ENCODE measurements at regions not wholly inside any gene's neighbourhood (a gene's known extent, or its start where the extent isn't known, plus 50 kb on each side); places are given as distances from the start of the nearest gene placed in this dataset.

- Histone ChIP-seq H3K4me3 (replicated peaks in 1 of 4; ENCODE audit: control extremely low read depth in 1 of 4, insufficient read depth in 1 of 4, low read depth in 3 of 4, low read length in 4 of 4) (no peak overlapping the region), H3K79me2 (ENCODE audit: control insufficient read depth, insufficient read depth, low read length) (no peaks in the 10 kb centered on the region)
- no peak for DNase-seq (ENCODE audit: low read depth in 2 of 2)
These were observed 599.3 kb upstream of the ZEB2 start for GRCh38 chr2:145119225-145119624.

GRCh38 chr2:145116834-145117725, 597.2 kb upstream of the ZEB2 start:
- H3K4me1 ChIP-seq (ENCODE audit: control insufficient read depth, extremely low read depth, insufficient read depth, low read length), result no peaks in the 10 kb centered on the region
- no peak overlapping the region for H3K9ac ChIP-seq (ENCODE audit: insufficient read depth, low read length)
- no peaks in the 10 kb centered on the region for H4K20me1 ChIP-seq (ENCODE audit: control insufficient read depth, extremely low read depth, insufficient read depth, low read length)
- H3K9me3 ChIP-seq (ENCODE audit: control insufficient read depth, insufficient read depth, low read depth, low read length), result no peaks in the 10 kb centered on the region
- H3K79me2 ChIP-seq (ENCODE audit: control insufficient read depth, insufficient read depth, low read length), result no peaks in the 10 kb centered on the region
- no peak for DNase-seq (ENCODE audit: low read depth in 2 of 2)
- no peak overlapping the region for H2AFZ ChIP-seq (ENCODE audit: low read length)
- no peak overlapping the region for H3K27ac ChIP-seq (ENCODE audit: insufficient read depth, low read length)
- H3K27me3 ChIP-seq (ENCODE audit: control insufficient read depth, insufficient read depth, low read length), result no peaks in the 10 kb centered on the region
- H3K36me3 ChIP-seq (ENCODE audit: control insufficient read depth, insufficient read depth, low read length), result no peaks in the 10 kb centered on the region
- no peak for TF ChIP-seq EZH2 (IDR thresholded peaks at IDR 0.05; ENCODE audit: low read length, missing control alignments)
- no peak for TF ChIP-seq CTCF (conservative IDR thresholded peaks at IDR 0.05 in 1 of 2, IDR thresholded peaks at IDR 0.05 in 1 of 2; ENCODE audit: low read depth in 1 of 2, low read length in 2 of 2)
- H3K4me2 ChIP-seq (ENCODE audit: extremely low read depth, insufficient read depth, low read length), result no peak overlapping the region
- no peak overlapping the region for H3K4me3 ChIP-seq (replicated peaks in 1 of 4; ENCODE audit: control extremely low read depth in 1 of 4, insufficient read depth in 1 of 4, low read depth in 3 of 4, low read length in 4 of 4)

More at GRCh38 chr2:145119225-145119624, 599.3 kb upstream of the ZEB2 start:
- H3K9me3 ChIP-seq (ENCODE audit: control insufficient read depth, insufficient read depth, low read depth, low read length), result no peaks in the 10 kb centered on the region
- peaks cover 4% of the 10 kb centered on the region for H3K4me1 ChIP-seq (ENCODE audit: control insufficient read depth, extremely low read depth, insufficient read depth, low read length)
- no peak overlapping the region for H3K27ac ChIP-seq (ENCODE audit: insufficient read depth, low read length)
- TF ChIP-seq EZH2 (IDR thresholded peaks at IDR 0.05; ENCODE audit: low read length, missing control alignments) (no peak), CTCF (conservative IDR thresholded peaks at IDR 0.05 in 1 of 2, IDR thresholded peaks at IDR 0.05 in 1 of 2; ENCODE audit: low read depth in 1 of 2, low read length in 2 of 2) (no peak)
- no peaks in the 10 kb centered on the region for H3K27me3 ChIP-seq (ENCODE audit: control insufficient read depth, insufficient read depth, low read length)
- H3K36me3 ChIP-seq (ENCODE audit: control insufficient read depth, insufficient read depth, low read length), result no peaks in the 10 kb centered on the region
- H3K4me2 ChIP-seq (ENCODE audit: extremely low read depth, insufficient read depth, low read length), result no peak overlapping the region
- no peak overlapping the region for H3K9ac ChIP-seq (ENCODE audit: insufficient read depth, low read length)
- no peak overlapping the region for H2AFZ ChIP-seq (ENCODE audit: low read length)
- no peaks in the 10 kb centered on the region for H4K20me1 ChIP-seq (ENCODE audit: control insufficient read depth, extremely low read depth, insufficient read depth, low read length)

GRCh38 chr2:145116056-145116455, 596.1 kb upstream of the ZEB2 start:
- H3K36me3 ChIP-seq (ENCODE audit: control insufficient read depth, insufficient read depth, low read length), result no peaks in the 10 kb centered on the region
- H3K27me3 ChIP-seq (ENCODE audit: control insufficient read depth, insufficient read depth, low read length), result no peaks in the 10 kb centered on the region
- no peaks in the 10 kb centered on the region for H3K79me2 ChIP-seq (ENCODE audit: control insufficient read depth, insufficient read depth, low read length)
- H4K20me1 ChIP-seq (ENCODE audit: control insufficient read depth, extremely low read depth, insufficient read depth, low read length), result no peaks in the 10 kb centered on the region
- no peaks in the 10 kb centered on the region for H3K9me3 ChIP-seq (ENCODE audit: control insufficient read depth, insufficient read depth, low read depth, low read length)
- DNase-seq (ENCODE audit: low read depth in 2 of 2), result no peak
- TF ChIP-seq CTCF (conservative IDR thresholded peaks at IDR 0.05 in 1 of 2, IDR thresholded peaks at IDR 0.05 in 1 of 2; ENCODE audit: low read depth in 1 of 2, low read length in 2 of 2) (no peak), EZH2 (IDR thresholded peaks at IDR 0.05; ENCODE audit: low read length, missing control alignments) (no peak)
- no peak overlapping the region for H3K4me3 ChIP-seq (replicated peaks in 1 of 4; ENCODE audit: control extremely low read depth in 1 of 4, insufficient read depth in 1 of 4, low read depth in 3 of 4, low read length in 4 of 4)
- no peak overlapping the region for H2AFZ ChIP-seq (ENCODE audit: low read length)
- no peak overlapping the region for H3K9ac ChIP-seq (ENCODE audit: insufficient read depth, low read length)
- no peaks in the 10 kb centered on the region for H3K4me1 ChIP-seq (ENCODE audit: control insufficient read depth, extremely low read depth, insufficient read depth, low read length)
- H3K27ac ChIP-seq (ENCODE audit: insufficient read depth, low read length), result no peak overlapping the region
- no peak overlapping the region for H3K4me2 ChIP-seq (ENCODE audit: extremely low read depth, insufficient read depth, low read length)

Measured in fibroblast of lung (primary cell).